NB4 (cell line): ENCODE measurements at regions not wholly inside any gene's neighbourhood (a gene's known extent, or its start where the extent isn't known, plus 50 kb on each side); places are given as distances from the start of the nearest gene placed in this dataset.

ENCODE experiments used
- POLR2A ChIP-seq: IDR thresholded peaks from 2 replicates; pipeline ENCODE4 v1.6.1; 2011; ENCODE audit warnings: mild to moderate bottlenecking; ENCODE audit not compliant: insufficient read length; ENCODE audit errors: extremely low read depth
- TF ChIP-seq, protein P1 (sequence below): IDR thresholded peaks from one replicate; pipeline ENCODE4 v1.5.1; 2012; ENCODE audit warnings: low read depth, low read length
- TF ChIP-seq, protein P2 (sequence below): IDR thresholded peaks from 2 replicates; pipeline ENCODE4 v1.6.1; 2011; ENCODE audit warnings: low read depth, low read length

DNA sequence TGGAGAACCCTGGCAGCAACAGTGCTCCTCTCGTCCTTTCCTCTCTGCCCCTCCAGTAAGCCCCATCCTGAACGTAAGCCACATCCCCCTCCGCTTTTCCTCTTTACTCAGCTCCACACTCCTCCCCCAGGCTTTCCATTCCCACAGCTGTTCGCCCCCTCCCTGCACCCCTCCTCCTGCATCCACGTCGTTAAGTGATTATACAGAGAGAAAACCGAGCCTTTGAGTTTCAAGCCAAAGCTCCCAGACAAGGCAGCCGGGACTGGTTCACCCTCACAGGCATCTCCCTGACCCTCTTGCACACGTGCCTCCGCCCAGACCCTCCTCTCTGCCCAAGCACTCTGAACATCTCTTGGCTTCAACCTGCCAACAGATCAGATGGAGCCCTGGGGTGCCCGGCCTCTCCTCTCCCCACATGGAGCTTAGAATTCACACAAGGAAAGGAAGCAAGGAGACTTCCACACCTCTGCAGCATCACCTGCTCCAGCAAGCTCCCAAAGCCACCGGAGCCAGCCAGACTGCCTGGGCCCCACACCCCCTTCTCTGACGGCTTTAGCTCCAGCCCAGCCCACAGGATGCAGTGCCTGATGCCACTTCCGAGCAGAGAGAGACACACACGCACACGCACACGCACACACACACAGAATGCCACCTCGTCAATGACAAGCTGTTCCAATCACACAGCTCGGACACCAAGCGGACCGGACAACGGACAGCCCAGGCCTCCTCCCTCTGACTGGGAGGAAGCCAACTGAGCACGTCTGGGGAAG lies 99.9 kb upstream of the CCL2 start:
- TF ChIP-seq, protein P1, sequence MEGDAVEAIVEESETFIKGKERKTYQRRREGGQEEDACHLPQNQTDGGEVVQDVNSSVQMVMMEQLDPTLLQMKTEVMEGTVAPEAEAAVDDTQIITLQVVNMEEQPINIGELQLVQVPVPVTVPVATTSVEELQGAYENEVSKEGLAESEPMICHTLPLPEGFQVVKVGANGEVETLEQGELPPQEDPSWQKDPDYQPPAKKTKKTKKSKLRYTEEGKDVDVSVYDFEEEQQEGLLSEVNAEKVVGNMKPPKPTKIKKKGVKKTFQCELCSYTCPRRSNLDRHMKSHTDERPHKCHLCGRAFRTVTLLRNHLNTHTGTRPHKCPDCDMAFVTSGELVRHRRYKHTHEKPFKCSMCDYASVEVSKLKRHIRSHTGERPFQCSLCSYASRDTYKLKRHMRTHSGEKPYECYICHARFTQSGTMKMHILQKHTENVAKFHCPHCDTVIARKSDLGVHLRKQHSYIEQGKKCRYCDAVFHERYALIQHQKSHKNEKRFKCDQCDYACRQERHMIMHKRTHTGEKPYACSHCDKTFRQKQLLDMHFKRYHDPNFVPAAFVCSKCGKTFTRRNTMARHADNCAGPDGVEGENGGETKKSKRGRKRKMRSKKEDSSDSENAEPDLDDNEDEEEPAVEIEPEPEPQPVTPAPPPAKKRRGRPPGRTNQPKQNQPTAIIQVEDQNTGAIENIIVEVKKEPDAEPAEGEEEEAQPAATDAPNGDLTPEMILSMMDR = no peak
- no peak for TF ChIP-seq POLR2A
- TF ChIP-seq, protein P2, sequence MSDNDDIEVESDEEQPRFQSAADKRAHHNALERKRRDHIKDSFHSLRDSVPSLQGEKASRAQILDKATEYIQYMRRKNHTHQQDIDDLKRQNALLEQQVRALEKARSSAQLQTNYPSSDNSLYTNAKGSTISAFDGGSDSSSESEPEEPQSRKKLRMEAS = no peak
